Body of pancreas (tissue), 4 donors: ENCODE measurements at regions not wholly inside any gene's neighbourhood (a gene's known extent, or its start where the extent isn't known, plus 50 kb on each side); places are given as distances from the start of the nearest gene placed in this dataset.

ENCODE experiments used
- ATAC-seq: fragments of 150-250 bp; one replicate; pipeline ENCODE4 v1.9.1; 2016
- DNase-seq, 4 donors: peaks; one replicate each; pipeline ENCODE4 v3.0.0-alpha.2; 2019
- H3K27ac ChIP-seq, 4 donors: fragments of 200-600 bp; sonication (generic); 1 replicate in 3 of 4; 2 replicates in 1 of 4; pipeline versions ENCODE4 v1.5.1 to v1.6.1; 2016 to 2019; ENCODE audit warnings: mild to moderate bottlenecking in 1 of 4, mixed read lengths in 1 of 4, moderate library complexity in 1 of 4
- H3K27me3 ChIP-seq, 2 donors: fragments of 200-600 bp; sonication (generic); one replicate each; pipeline ENCODE4 v1.6.0; 2016; ENCODE audit warnings: mild to moderate bottlenecking in 1 of 2
- H3K36me3 ChIP-seq, 2 donors: fragments of 200-600 bp; sonication (generic); replicated peaks in 1 of 2; 2 replicates each; pipeline ENCODE4 v1.5.1; 2016; ENCODE audit warnings: low read depth in 2 of 2; ENCODE audit not compliant: insufficient read depth in 1 of 2
- H3K4me1 ChIP-seq: fragments of 200-600 bp; sonication (generic); one replicate; pipeline ENCODE4 v1.6.0; 2016
- H3K4me3 ChIP-seq, 2 donors: fragments of 200-600 bp; sonication (generic); 1 replicate in 1 of 2; 2 replicates in 1 of 2; pipeline ENCODE4 v1.5.1; 2016 to 2019
- H3K9me3 ChIP-seq, 3 donors: fragments of 200-600 bp; sonication (generic); 1 replicate in 2 of 3; 2 replicates in 1 of 3; pipeline ENCODE4 v1.5.1; 2016
- POLR2A ChIP-seq, 3 donors: fragments of 450-650 bp; IDR thresholded peaks; one replicate each; pipeline ENCODE4 v1.6.1; 2016; ENCODE audit warnings: antibody characterized with exemption in 3 of 3, mild to moderate bottlenecking in 2 of 3
- WGBS, 2 donors: methylation state at CpG; one replicate each; pipeline ENCODE4 v1.1.5; 2017; 5-methylcytosine and 5-hydroxymethylcytosine counted together
- intact Hi-C: fragments of 100-400 bp; cut with DNase I; formaldehyde crosslinking; loops from one replicate; pipeline ENCODE4 v1.15.1; 2023
- TF ChIP-seq, protein P1 (sequence below), 7 experiments: fragments of 450-650 bp in 4 of 7; fragments of 200-600 bp in 3 of 7; sonication (generic) in 3 of 7; IDR thresholded peaks; one replicate each; pipeline ENCODE4 v1.5.1; 2016 to 2019; ENCODE audit warnings: antibody characterized with exemption in 7 of 7

DNA sequence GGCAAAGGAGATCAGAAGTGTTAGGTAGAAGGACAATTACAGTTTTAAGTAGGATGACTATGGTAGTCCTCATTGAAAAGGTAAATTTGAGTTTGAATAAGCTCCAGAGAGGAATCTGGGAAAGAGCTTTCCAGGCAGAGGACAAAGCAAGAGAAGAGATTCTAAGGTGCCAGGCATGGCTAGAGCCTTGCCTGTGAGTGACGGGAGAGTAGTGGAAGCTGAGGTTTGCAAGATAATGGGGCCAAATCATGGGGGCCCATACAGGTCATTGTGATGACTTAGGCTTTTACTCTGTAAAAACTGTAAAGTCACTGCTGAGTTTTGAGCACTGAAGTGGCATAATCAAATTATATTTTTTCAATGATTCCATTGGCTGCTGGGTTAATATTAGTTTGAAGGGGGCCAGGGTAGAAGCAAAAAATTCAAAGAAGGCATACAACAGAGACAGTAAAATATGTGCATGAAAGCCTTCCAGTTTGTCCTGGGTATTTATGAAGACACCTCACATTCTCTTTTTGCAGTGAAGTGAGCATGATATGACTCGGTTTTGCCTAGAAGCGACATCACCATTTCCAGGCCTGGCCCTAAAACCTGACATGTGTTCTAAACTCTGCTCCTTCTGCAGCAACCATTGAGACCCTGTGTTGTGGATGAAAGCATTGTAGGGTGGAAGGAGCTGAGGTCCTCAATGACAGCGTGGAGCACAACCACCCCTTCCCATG, 279.8 kb upstream of the TNC start:
- H3K4me1 ChIP-seq: no peaks in the 10 kb centered on the region
- DNase-seq (no peak), ATAC-seq (no peak)
- no peaks in the 10 kb centered on the region for H3K27me3 ChIP-seq
- H3K4me3 ChIP-seq: no peak overlapping the region
- no peak overlapping the region for H3K27ac ChIP-seq
- TF ChIP-seq, protein P1, sequence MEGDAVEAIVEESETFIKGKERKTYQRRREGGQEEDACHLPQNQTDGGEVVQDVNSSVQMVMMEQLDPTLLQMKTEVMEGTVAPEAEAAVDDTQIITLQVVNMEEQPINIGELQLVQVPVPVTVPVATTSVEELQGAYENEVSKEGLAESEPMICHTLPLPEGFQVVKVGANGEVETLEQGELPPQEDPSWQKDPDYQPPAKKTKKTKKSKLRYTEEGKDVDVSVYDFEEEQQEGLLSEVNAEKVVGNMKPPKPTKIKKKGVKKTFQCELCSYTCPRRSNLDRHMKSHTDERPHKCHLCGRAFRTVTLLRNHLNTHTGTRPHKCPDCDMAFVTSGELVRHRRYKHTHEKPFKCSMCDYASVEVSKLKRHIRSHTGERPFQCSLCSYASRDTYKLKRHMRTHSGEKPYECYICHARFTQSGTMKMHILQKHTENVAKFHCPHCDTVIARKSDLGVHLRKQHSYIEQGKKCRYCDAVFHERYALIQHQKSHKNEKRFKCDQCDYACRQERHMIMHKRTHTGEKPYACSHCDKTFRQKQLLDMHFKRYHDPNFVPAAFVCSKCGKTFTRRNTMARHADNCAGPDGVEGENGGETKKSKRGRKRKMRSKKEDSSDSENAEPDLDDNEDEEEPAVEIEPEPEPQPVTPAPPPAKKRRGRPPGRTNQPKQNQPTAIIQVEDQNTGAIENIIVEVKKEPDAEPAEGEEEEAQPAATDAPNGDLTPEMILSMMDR (IDR thresholded peaks at IDR 0.05): no peak
- TF ChIP-seq POLR2A (IDR thresholded peaks at IDR 0.05): no peak
- intact Hi-C loops: no loop called here
- WGBS, 2 donors: 75 to 82% methylated on average over 4 of the region's 4 CpGs
- no peaks in the 10 kb centered on the region for H3K9me3 ChIP-seq
- no peaks in the 10 kb centered on the region for H3K36me3 ChIP-seq

DNA sequence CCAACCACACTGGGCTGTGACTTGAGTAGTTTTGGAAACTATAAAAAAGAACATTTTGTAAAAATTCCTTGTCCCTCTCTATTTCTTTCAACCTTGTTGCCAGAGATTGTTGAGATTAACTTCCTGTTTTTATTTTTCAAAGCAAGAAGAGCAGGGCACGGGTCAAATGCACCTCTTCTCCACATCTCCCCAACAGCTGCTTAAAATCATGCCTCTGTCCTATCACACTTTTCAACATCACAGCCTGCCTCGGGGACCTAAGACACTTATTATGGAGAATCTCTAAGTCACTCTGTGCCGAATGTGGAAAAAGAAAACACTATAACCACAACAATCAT, 280.3 kb upstream of the TNC start:
- DNase-seq (no peak), ATAC-seq (no peak)
- no peaks in the 10 kb centered on the region for H3K36me3 ChIP-seq
- H3K4me1 ChIP-seq: no peaks in the 10 kb centered on the region
- WGBS, 2 donors: 36 to 48% methylated on average over 3 of the region's 3 CpGs
- no peak overlapping the region for H3K4me3 ChIP-seq
- H3K27ac ChIP-seq: no peak overlapping the region
- TF ChIP-seq, protein P1 (IDR thresholded peaks at IDR 0.05): no peak
- no peak for TF ChIP-seq POLR2A (IDR thresholded peaks at IDR 0.05)
- intact Hi-C loops: no loop called here
- H3K9me3 ChIP-seq: no peaks in the 10 kb centered on the region
- no peaks in the 10 kb centered on the region for H3K27me3 ChIP-seq

DNA sequence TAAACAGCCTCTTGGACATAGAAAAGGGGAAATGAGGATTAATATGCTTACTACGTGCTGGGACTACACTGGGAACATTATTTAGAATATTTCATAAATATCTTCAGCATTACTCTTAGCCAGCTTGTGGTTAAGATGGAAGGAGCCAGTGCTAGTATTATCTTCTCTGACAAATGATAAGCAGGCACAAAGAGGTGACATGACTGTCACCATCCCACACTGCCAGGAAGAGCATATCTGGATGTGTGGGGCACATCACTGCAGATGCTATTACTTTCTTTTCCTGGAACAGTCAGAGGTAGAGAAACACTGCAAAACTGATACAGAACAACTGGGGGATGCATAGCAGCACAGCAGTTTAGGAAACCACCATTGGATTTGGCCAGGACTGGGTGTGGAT, 281.0 kb upstream of the TNC start:
- ATAC-seq (no peak), DNase-seq (no peak)
- Histone ChIP-seq H3K9me3 (no peaks in the 10 kb centered on the region), H3K36me3 (no peaks in the 10 kb centered on the region), H3K4me1 (no peaks in the 10 kb centered on the region), H3K4me3 (no peak overlapping the region), H3K27ac (no peak overlapping the region), H3K27me3 (no peaks in the 10 kb centered on the region)
- 52 to 56% methylated on average over 1 of the region's 1 CpG for WGBS, 2 donors
- TF ChIP-seq POLR2A (IDR thresholded peaks at IDR 0.05): no peak
- TF ChIP-seq, protein P1 (IDR thresholded peaks at IDR 0.05): no peak
- intact Hi-C loops: no loop called here

DNA sequence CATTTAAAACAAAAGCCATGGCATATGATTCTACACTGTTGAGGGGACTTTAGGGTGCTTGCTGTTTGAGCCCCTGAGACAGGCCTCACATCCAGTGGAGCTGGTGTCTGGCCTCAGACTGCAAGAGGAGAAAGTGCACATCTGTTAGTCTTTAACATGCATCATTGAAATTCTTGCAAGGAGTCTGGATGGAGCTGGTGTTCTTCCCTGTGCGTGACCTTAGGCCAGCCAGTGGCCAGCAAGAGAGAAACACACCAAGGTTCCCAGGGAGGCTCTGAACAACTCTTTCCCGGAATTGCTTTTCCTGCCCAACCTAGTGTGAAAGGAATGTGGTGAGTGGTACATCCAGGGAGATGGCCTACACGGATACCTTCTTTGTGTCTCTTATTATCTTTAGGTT, 282.8 kb upstream of the TNC start:
- intact Hi-C loops: no loop called here

More for the DNA sequence above, 282.8 kb upstream of the TNC start:
- TF ChIP-seq, protein P1 (IDR thresholded peaks at IDR 0.05): no peak
- no peak for TF ChIP-seq POLR2A (IDR thresholded peaks at IDR 0.05)
- DNase-seq: no peak
- Histone ChIP-seq H3K4me3 (no peak overlapping the region), H3K4me1 (no peaks in the 10 kb centered on the region), H3K36me3 (no peaks in the 10 kb centered on the region), H3K27ac (no peak overlapping the region), H3K27me3 (no peaks in the 10 kb centered on the region), H3K9me3 (no peaks in the 10 kb centered on the region)
- WGBS, 2 donors: 50 to 68% methylated on average over 3 of the region's 3 CpGs
- ATAC-seq: no peak
